ENCODE measurements at regions not wholly inside any gene's neighbourhood (a gene's known extent, or its start where the extent isn't known, plus 50 kb on each side); places are given as distances from the start of the nearest gene placed in this dataset.

- H3K4me2 ChIP-seq (replicated peaks; ENCODE audit: low read depth, low read length, poor library complexity, severe bottlenecking), result no peak overlapping the region
- intact Hi-C loops (cut with micrococcal nuclease), result no loop called here
- no peaks in the 10 kb centered on the region for H3K79me2 ChIP-seq (ENCODE audit: control insufficient read depth, insufficient read depth, low read length)
- no peaks in the 10 kb centered on the region for H3K9me3 ChIP-seq (ENCODE audit: control extremely low read depth in 1 of 3, control insufficient read depth in 2 of 3, insufficient read depth in 1 of 3, low read length in 2 of 3)
- no peaks in the 10 kb centered on the region for H3K36me3 ChIP-seq (replicated peaks in 1 of 2; ENCODE audit: control extremely low read depth in 1 of 2, control insufficient read depth in 1 of 2, extremely low read depth in 1 of 2, insufficient read depth in 2 of 2, low read length in 1 of 2)
- Mint-ChIP-seq H3K27me3 (peaks cover 6% of the 10 kb centered on the region), H3K27ac (no peak overlapping the region), H3K4me1 (no peaks in the 10 kb centered on the region), H3K9me3 (ENCODE audit: insufficient read depth) (no peaks in the 10 kb centered on the region), H3K4me3 (no peak overlapping the region)
- no peak overlapping the region for H3K4me3 ChIP-seq (ENCODE audit: control extremely low read depth in 1 of 5, extremely low read depth in 1 of 5, insufficient read depth in 1 of 5, low read depth in 2 of 5, low read length in 4 of 5)
- POLR2A ChIA-PET, result no interaction called here
- ATAC-seq (ENCODE audit: low read depth) (no peak), DNase-seq (no peak)
- no peaks in the 10 kb centered on the region for H4K20me1 ChIP-seq (ENCODE audit: control insufficient read depth, insufficient read depth, low read length, poor library complexity, severe bottlenecking)
- H3K27me3 ChIP-seq (replicated peaks in 1 of 4; ENCODE audit: control extremely low read depth in 1 of 4, control insufficient read depth in 3 of 4, insufficient read depth in 4 of 4, low read length in 3 of 4), result no peaks in the 10 kb centered on the region
- no peak for TF ChIP-seq CTCF (IDR thresholded peaks at IDR 0.05)
- TF ChIP-seq EZH2 (IDR thresholded peaks at IDR 0.05; ENCODE audit: borderline replicate concordance, insufficient read depth, low read depth, low read length, poor library complexity, severe bottlenecking), result no peak
- H2AFZ ChIP-seq (ENCODE audit: insufficient read depth, low read depth, low read length, poor library complexity, severe bottlenecking), result no peak overlapping the region
- CTCF ChIA-PET, result no interaction called here
- no peak overlapping the region for H3K27ac ChIP-seq (ENCODE audit: low read length in 2 of 2)
- H3K4me1 ChIP-seq (ENCODE audit: control insufficient read depth in 2 of 2, insufficient read depth in 2 of 2, low read length in 2 of 2), result no peaks in the 10 kb centered on the region
- no peak overlapping the region for H3K9ac ChIP-seq (ENCODE audit: low read length)
- WGBS (ENCODE audit: insufficient coverage), result no CpG with 5 or more reads among the region's 4 CpGs
These were observed 252.8 kb downstream of the PIK3R1 start for GRCh38 chr5:68468322-68468721.

GRCh38 chr5:68475476-68475983, 260.0 kb downstream of the PIK3R1 start:
- no peaks in the 10 kb centered on the region for H3K9me3 Mint-ChIP-seq (ENCODE audit: insufficient read depth)
- no peak overlapping the region for H3K27ac Mint-ChIP-seq
- ATAC-seq (ENCODE audit: low read depth) (no peak), DNase-seq (no peak)
- no peaks in the 10 kb centered on the region for H4K20me1 ChIP-seq (ENCODE audit: control insufficient read depth, insufficient read depth, low read length, poor library complexity, severe bottlenecking)
- no peaks in the 10 kb centered on the region for H3K27me3 ChIP-seq (replicated peaks in 1 of 4; ENCODE audit: control extremely low read depth in 1 of 4, control insufficient read depth in 3 of 4, insufficient read depth in 4 of 4, low read length in 3 of 4)
- H3K4me3 Mint-ChIP-seq, result no peak overlapping the region
- no peak overlapping the region for H3K27ac ChIP-seq (ENCODE audit: low read length in 2 of 2)
- H3K4me2 ChIP-seq (replicated peaks; ENCODE audit: low read depth, low read length, poor library complexity, severe bottlenecking), result no peak overlapping the region
- H3K9ac ChIP-seq (ENCODE audit: low read length), result no peak overlapping the region
- CTCF ChIA-PET, result no interaction called here
- no peaks in the 10 kb centered on the region for H3K36me3 ChIP-seq (replicated peaks in 1 of 2; ENCODE audit: control extremely low read depth in 1 of 2, control insufficient read depth in 1 of 2, extremely low read depth in 1 of 2, insufficient read depth in 2 of 2, low read length in 1 of 2)
- no peaks in the 10 kb centered on the region for H3K4me1 ChIP-seq (ENCODE audit: control insufficient read depth in 2 of 2, insufficient read depth in 2 of 2, low read length in 2 of 2)
- POLR2A ChIA-PET, result no interaction called here
- intact Hi-C loops (cut with micrococcal nuclease), result no loop called here
- no peaks in the 10 kb centered on the region for H3K9me3 ChIP-seq (ENCODE audit: control extremely low read depth in 1 of 3, control insufficient read depth in 2 of 3, insufficient read depth in 1 of 3, low read length in 2 of 3)
- 95% methylated on average over 4 of the region's 7 CpGs for WGBS (ENCODE audit: insufficient coverage)
- no peak overlapping the region for H2AFZ ChIP-seq (ENCODE audit: insufficient read depth, low read depth, low read length, poor library complexity, severe bottlenecking)
- peaks cover 9% of the 10 kb centered on the region for H3K27me3 Mint-ChIP-seq
- no peaks in the 10 kb centered on the region for H3K79me2 ChIP-seq (ENCODE audit: control insufficient read depth, insufficient read depth, low read length)
- H3K4me1 Mint-ChIP-seq, result no peaks in the 10 kb centered on the region
- no peak overlapping the region for H3K4me3 ChIP-seq (ENCODE audit: control extremely low read depth in 1 of 5, extremely low read depth in 1 of 5, insufficient read depth in 1 of 5, low read depth in 2 of 5, low read length in 4 of 5)
- no peak for TF ChIP-seq EZH2 (IDR thresholded peaks at IDR 0.05; ENCODE audit: borderline replicate concordance, insufficient read depth, low read depth, low read length, poor library complexity, severe bottlenecking)
- TF ChIP-seq CTCF (IDR thresholded peaks at IDR 0.05), result no peak
